IPS-15b (cell line): ENCODE measurements at regions not wholly inside any gene's neighbourhood (a gene's known extent, or its start where the extent isn't known, plus 50 kb on each side); places are given as distances from the start of the nearest gene placed in this dataset.

Experiments used
- H3K27me3 ChIP-seq: one replicate; pipeline ENCODE4 v1.6.1; 2013; ENCODE audit warnings: low read length; ENCODE audit not compliant: control insufficient read depth, insufficient read depth
- H3K36me3 ChIP-seq: one replicate; pipeline ENCODE4 v1.6.1; 2013; ENCODE audit warnings: low read length; ENCODE audit not compliant: control insufficient read depth, insufficient read depth
- H3K4me1 ChIP-seq: one replicate; pipeline ENCODE4 v1.6.1; 2013; ENCODE audit warnings: mild to moderate bottlenecking, low read length; ENCODE audit not compliant: control insufficient read depth, insufficient read depth
- H3K4me3 ChIP-seq: one replicate; pipeline ENCODE4 v1.5.1; 2013; ENCODE audit warnings: low read depth, low read length
- H3K9ac ChIP-seq: one replicate; pipeline ENCODE4 v1.6.1; 2013; ENCODE audit warnings: low read depth, mild to moderate bottlenecking, low read length
- H3K9me3 ChIP-seq: one replicate; pipeline ENCODE4 v1.6.1; 2013; ENCODE audit warnings: mild to moderate bottlenecking, low read length; ENCODE audit not compliant: control insufficient read depth, insufficient read depth

- Histone ChIP-seq H3K9ac (no peak overlapping the region), H3K4me1 (no peaks in the 10 kb centered on the region), H3K27me3 (no peaks in the 10 kb centered on the region), H3K4me3 (no peak overlapping the region), H3K9me3 (no peaks in the 10 kb centered on the region), H3K36me3 (no peaks in the 10 kb centered on the region)
Measured at GRCh38 chr2:45300026-45300750, 290.9 kb upstream of the SIX2 start.

GRCh38 chr2:45299361-45299760 is 290.1 kb upstream of the SIX2 start:
- Histone ChIP-seq H3K27me3 (no peaks in the 10 kb centered on the region), H3K9me3 (no peaks in the 10 kb centered on the region), H3K4me1 (no peaks in the 10 kb centered on the region), H3K9ac (no peak overlapping the region), H3K36me3 (no peaks in the 10 kb centered on the region), H3K4me3 (no peak overlapping the region)

DNA sequence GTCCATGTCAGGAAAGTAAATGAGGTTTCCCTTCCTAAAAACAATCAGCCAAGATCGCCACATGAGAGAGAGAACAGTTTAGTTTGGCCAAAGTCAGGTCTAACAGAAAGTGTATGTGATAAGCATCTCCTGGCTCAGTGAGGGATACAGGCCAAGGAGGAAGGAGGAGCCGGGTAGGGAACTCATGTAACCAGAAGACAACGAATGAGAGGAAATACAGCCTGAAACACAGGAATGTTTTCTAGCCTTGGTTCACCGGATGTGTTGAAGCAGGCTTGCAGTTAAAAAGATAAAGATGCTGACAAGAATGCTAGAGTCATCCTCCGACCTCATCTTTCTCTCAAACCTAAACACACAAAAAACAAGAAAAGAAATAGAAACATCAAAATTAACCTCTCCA is 283.9 kb upstream of the SIX2 start:
- no peak overlapping the region for H3K4me3 ChIP-seq
- H3K27me3 ChIP-seq: no peaks in the 10 kb centered on the region
- H3K4me1 ChIP-seq: no peaks in the 10 kb centered on the region
- H3K9ac ChIP-seq: no peak overlapping the region
- no peaks in the 10 kb centered on the region for H3K36me3 ChIP-seq
- H3K9me3 ChIP-seq: no peaks in the 10 kb centered on the region

- Histone ChIP-seq H3K4me1 (no peaks in the 10 kb centered on the region), H3K27me3 (no peaks in the 10 kb centered on the region), H3K36me3 (no peaks in the 10 kb centered on the region), H3K4me3 (no peak overlapping the region), H3K9ac (no peak overlapping the region), H3K9me3 (no peaks in the 10 kb centered on the region)
Measured at GRCh38 chr2:45291296-45291701, 282.0 kb upstream of the SIX2 start.

DNA sequence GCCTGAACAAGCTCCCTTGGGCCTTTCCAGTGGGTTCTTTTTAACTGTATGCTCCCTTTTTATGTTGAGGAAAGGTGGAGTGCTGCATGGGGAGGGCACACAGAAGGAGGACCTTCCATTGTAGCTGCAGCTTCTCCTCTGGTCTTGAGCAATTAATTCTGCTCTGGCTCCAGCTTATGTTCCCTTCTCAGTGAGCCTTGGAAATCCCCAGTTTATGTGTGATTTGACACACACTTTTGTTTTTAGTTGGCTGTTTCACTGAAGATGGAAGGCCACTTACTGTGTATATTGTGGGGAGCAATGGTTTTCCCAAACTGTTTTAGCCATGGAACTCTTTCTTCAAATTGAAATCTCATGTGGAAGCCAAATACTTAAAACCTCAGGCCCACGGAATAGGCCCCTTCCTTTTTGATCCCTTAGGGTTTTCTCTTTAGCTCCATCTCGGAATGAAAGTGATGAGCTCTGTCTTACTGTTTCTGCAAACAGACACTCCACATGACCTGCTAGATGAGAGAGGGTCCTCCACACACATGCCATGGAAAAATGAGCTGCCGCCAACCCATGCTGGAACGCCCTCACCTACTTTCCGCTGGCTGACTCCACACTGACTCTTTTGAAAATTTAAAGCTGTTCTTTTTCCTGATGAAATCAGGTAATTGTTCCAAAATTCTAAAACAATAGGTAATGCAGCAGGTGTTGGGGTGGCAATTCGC is 280.9 kb upstream of the SIX2 start:
- no peaks in the 10 kb centered on the region for H3K36me3 ChIP-seq
- no peaks in the 10 kb centered on the region for H3K9me3 ChIP-seq
- H3K4me3 ChIP-seq: no peak overlapping the region
- no peaks in the 10 kb centered on the region for H3K27me3 ChIP-seq
- H3K9ac ChIP-seq: no peak overlapping the region
- no peaks in the 10 kb centered on the region for H3K4me1 ChIP-seq

- no peaks in the 10 kb centered on the region for H3K27me3 ChIP-seq
- no peaks in the 10 kb centered on the region for H3K4me1 ChIP-seq
Measured at GRCh38 chr2:45288532-45289417, 279.5 kb upstream of the SIX2 start.

GRCh38 chr2:45287045-45287444 is 277.8 kb upstream of the SIX2 start:
- Histone ChIP-seq H3K4me3 (no peak overlapping the region), H3K36me3 (no peaks in the 10 kb centered on the region), H3K9ac (no peak overlapping the region), H3K27me3 (no peaks in the 10 kb centered on the region), H3K4me1 (no peaks in the 10 kb centered on the region), H3K9me3 (no peaks in the 10 kb centered on the region)

More at GRCh38 chr2:45288532-45289417, 279.5 kb upstream of the SIX2 start:
- Histone ChIP-seq H3K36me3 (no peaks in the 10 kb centered on the region), H3K9ac (no peak overlapping the region), H3K4me3 (no peak overlapping the region), H3K9me3 (no peaks in the 10 kb centered on the region)

- H3K27me3 ChIP-seq: no peaks in the 10 kb centered on the region
Measured at GRCh38 chr2:45285771-45286390, 276.6 kb upstream of the SIX2 start.

DNA sequence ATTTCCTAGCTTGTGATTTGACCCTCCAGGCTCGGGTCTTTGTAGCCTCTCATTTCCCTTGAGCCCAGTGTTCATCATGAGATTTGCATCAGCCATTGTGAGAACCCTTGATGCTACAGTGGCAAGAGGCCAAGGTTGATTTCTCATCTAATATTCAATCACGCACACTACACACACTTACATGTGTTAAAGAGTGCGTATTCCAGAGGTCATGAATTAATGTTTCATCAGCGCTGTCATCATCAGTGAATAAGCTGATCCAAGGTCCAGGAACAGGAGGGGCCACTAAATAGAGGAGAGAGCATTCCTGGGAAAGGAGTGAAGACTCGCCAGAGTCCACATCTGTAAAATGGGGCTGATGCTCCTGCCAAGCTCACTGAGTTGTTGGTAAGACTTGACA is 276.1 kb upstream of the SIX2 start:
- no peaks in the 10 kb centered on the region for H3K36me3 ChIP-seq
- no peak overlapping the region for H3K4me3 ChIP-seq
- no peaks in the 10 kb centered on the region for H3K27me3 ChIP-seq
- H3K9ac ChIP-seq: no peak overlapping the region
- H3K4me1 ChIP-seq: no peaks in the 10 kb centered on the region
- H3K9me3 ChIP-seq: no peaks in the 10 kb centered on the region

More at GRCh38 chr2:45285771-45286390, 276.6 kb upstream of the SIX2 start:
- Histone ChIP-seq H3K4me1 (no peaks in the 10 kb centered on the region), H3K4me3 (no peak overlapping the region), H3K9ac (no peak overlapping the region), H3K9me3 (no peaks in the 10 kb centered on the region), H3K36me3 (no peaks in the 10 kb centered on the region)

DNA sequence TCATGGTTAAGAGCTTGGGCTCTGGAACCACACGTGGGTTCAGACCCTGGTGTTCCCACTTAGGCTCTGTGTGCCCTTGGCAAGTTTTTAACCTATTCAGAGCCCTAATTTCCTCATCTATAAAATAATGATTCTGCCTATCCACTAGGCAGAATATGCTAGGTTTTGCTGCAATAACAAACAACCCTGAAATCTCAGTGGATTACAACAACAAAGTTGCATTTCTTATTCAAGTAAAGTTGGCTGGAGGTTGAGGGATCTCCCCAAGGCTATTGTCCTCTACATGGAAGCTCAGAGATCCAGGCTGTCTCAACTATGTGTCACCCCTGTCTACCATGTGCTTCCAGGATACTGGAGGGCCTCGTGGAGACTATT is 275.4 kb upstream of the SIX2 start:
- Histone ChIP-seq H3K9ac (no peak overlapping the region), H3K4me3 (no peak overlapping the region), H3K27me3 (no peaks in the 10 kb centered on the region), H3K4me1 (no peaks in the 10 kb centered on the region), H3K9me3 (no peaks in the 10 kb centered on the region), H3K36me3 (no peaks in the 10 kb centered on the region)

DNA sequence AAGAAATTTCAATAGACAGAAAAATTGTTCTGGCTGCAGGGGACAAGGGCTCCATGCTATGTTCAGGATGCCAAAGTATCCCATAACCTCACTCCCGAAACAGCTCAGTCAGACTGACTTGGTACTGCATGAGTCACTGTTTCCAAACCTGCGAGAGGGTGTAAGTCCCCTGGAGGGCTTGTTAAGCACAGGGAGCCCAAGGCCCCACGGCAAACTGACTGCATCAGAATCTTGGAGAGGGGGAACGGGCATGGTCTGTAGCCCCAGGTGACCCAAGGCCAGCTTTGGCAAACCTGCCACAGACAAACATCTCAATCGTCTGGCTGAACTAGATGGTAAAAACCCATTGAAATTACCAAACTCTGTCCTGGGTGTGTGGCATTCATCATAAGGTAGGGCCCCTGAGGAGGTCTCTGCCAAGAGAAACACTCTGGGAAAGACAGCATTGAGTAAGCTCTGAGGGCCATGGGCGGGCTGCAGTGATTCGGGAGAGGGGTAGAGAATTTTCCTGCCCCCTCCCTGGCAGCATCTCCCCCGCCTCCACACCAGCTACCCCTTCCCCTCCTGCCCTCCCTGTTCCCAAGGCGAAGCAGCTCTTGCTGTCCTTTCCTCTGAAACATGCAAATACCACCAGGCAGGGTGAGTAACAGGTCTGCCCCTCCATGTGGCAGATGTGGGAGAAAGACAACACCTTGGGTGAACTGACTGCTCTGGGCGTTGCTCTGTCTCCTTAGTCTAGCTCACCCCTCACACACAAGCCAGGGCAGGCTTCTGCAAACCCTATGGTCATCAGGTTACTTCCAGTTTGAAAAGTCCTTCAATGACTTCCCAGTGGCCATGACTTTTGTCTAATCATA is 274.7 kb upstream of the SIX2 start:
- H3K9ac ChIP-seq: no peak overlapping the region
- H3K9me3 ChIP-seq: no peaks in the 10 kb centered on the region
- H3K4me3 ChIP-seq: no peak overlapping the region
- H3K27me3 ChIP-seq: no peaks in the 10 kb centered on the region
- no peaks in the 10 kb centered on the region for H3K4me1 ChIP-seq
- H3K36me3 ChIP-seq: no peaks in the 10 kb centered on the region
